Stimulated activated memory B cell treated with anti-CD40 and anti-IgM and Interleukin-4, amounts not matched to agents 10 μg/mL and 1 μg/mL and 100 μg/mL, for 72 hours (primary cell): ENCODE measurements at regions not wholly inside any gene's neighbourhood (a gene's known extent, or its start where the extent isn't known, plus 50 kb on each side); places are given as distances from the start of the nearest gene placed in this dataset.

Experiments
- ATAC-seq: fragments of 150-1000 bp; cut with Tn5 transposase; 2 replicates; pipeline ENCODE4 v1.10.0; 2021
- H3K27ac Mint-ChIP-seq: one replicate; pipeline ENCODE4 v1.8.0; 2022; ENCODE audit warnings: mild to moderate bottlenecking, mixed read lengths
- H3K27me3 Mint-ChIP-seq: one replicate; pipeline ENCODE4 v1.8.0; 2022; ENCODE audit warnings: mixed read lengths
- H3K36me3 Mint-ChIP-seq: one replicate; pipeline ENCODE4 v1.8.0; 2022; ENCODE audit warnings: mixed read lengths
- H3K4me1 Mint-ChIP-seq: one replicate; pipeline ENCODE4 v1.8.0; 2022; ENCODE audit warnings: mixed read lengths
- H3K4me3 Mint-ChIP-seq: one replicate; pipeline ENCODE4 v1.8.0; 2022; ENCODE audit warnings: mild to moderate bottlenecking, moderate library complexity, mixed read lengths
- H3K9me3 Mint-ChIP-seq: one replicate; pipeline ENCODE4 v1.8.0; 2022; ENCODE audit warnings: mixed read lengths

- no peaks in the 10 kb centered on the region for H3K36me3 Mint-ChIP-seq
- H3K4me3 Mint-ChIP-seq, result no peak overlapping the region
These were observed 58.7 kb upstream of the TRPC7 start for GRCh38 chr5:136423944-136424606.

DNA sequence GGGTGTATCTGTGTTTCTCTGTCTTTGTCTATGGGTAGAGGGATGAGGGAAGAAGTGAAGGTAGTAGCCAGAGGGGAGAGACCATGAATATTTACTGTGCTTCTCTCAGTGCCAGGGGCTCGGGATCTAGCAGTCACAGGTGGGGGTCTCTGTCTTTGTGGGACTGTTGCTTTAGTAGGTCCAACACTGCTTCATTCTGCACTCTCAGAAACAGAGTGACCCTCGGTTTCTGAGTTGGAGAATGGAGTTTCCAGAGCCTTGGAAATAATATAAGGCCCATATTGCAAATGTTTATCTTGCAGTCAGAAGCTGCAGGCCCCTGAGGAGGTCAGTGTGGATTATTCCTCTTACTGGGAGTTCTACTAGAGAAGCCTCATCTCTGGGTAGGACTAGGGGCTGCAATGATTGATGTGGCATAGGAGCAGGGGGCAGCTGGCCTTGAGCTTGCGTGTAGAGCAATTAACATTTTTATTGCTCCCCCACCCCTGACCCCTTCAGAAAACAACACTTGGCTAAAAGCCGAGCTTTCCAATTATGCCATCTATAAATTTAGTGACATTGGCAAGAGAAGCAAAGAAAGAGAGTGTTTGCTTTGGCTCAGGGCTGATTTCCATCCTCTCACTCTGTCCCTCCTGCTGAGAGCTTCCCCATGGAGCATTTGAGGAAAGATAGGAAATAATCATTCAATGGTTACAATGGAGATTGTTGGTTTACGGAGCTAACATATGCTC, 55.0 kb upstream of the TRPC7 start:
- no peak overlapping the region for H3K4me3 Mint-ChIP-seq
- H3K27me3 Mint-ChIP-seq, result peaks cover 12% of the 10 kb centered on the region
- no peaks in the 10 kb centered on the region for H3K4me1 Mint-ChIP-seq
- ATAC-seq, result no peak
- H3K27ac Mint-ChIP-seq, result no peak overlapping the region
- H3K9me3 Mint-ChIP-seq, result no peaks in the 10 kb centered on the region
- H3K36me3 Mint-ChIP-seq, result no peaks in the 10 kb centered on the region

More at GRCh38 chr5:136423944-136424606, 58.7 kb upstream of the TRPC7 start:
- no peaks in the 10 kb centered on the region for H3K9me3 Mint-ChIP-seq
- ATAC-seq, result no peak
- H3K27ac Mint-ChIP-seq, result no peak overlapping the region
- no peaks in the 10 kb centered on the region for H3K4me1 Mint-ChIP-seq
- peaks cover 3% of the 10 kb centered on the region for H3K27me3 Mint-ChIP-seq

DNA sequence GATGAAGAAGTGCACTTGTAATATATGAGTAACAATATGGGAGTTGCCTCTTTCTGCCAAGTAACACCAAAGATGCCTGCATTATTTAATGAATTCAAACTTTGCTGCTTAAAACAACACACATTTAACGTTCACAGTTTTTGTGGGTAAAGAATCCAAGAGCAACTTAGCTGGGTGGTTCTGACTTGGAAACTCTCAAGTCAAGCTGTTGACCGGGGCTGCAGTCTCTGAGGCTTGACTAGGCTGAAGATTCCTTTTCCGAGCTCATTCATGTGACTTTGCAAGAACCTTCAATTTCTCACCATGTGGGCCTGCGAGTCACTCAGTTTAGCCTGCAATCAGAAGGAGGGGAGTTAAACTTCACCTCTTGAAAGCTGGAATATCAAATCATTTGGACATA, 53.0 kb upstream of the TRPC7 start:
- Mint-ChIP-seq H3K9me3 (no peaks in the 10 kb centered on the region), H3K36me3 (no peaks in the 10 kb centered on the region), H3K27me3 (peaks cover 12% of the 10 kb centered on the region), H3K4me3 (no peak overlapping the region), H3K4me1 (no peaks in the 10 kb centered on the region), H3K27ac (no peak overlapping the region)
- ATAC-seq, result no peak
